Bronchial epithelial cell (primary cell): ENCODE measurements at regions not wholly inside any gene's neighbourhood (a gene's known extent, or its start where the extent isn't known, plus 50 kb on each side); places are given as distances from the start of the nearest gene placed in this dataset.

ENCODE experiments used
- DNase-seq: peaks from one replicate; pipeline ENCODE4 v3.0.0-alpha.2; 2010; ENCODE audit warnings: low read depth
- FAIRE-seq: peaks from 2 replicates; lab custom pipeline; 2011; peaks lifted over from hg19 to GRCh38; lab: Jason Lieb, UNC
- H3K27me3 ChIP-seq: 2 replicates; pipeline ENCODE4 v1.5.1; 2011; ENCODE audit warnings: low read length; ENCODE audit not compliant: control insufficient read depth, insufficient read depth
- H3K36me3 ChIP-seq: 2 replicates; pipeline ENCODE4 v1.5.1; 2011; ENCODE audit warnings: low read length; ENCODE audit not compliant: control insufficient read depth, insufficient read depth
- H3K4me3 ChIP-seq: 2 replicates; pipeline ENCODE4 v1.5.1; 2011; ENCODE audit warnings: mild to moderate bottlenecking, low read depth, low read length, control low read depth
- TF ChIP-seq, protein P1 (sequence below): IDR thresholded peaks from 2 replicates; pipeline ENCODE4 v1.5.1; 2011; ENCODE audit warnings: mild to moderate bottlenecking, moderate library complexity, low read length, control low read depth, inconsistent platforms; ENCODE audit not compliant: insufficient read depth, severe bottlenecking

GRCh38 chr2:9761577-9761976 lies 81.7 kb upstream of the TAF1B start:
- TF ChIP-seq, protein P1, sequence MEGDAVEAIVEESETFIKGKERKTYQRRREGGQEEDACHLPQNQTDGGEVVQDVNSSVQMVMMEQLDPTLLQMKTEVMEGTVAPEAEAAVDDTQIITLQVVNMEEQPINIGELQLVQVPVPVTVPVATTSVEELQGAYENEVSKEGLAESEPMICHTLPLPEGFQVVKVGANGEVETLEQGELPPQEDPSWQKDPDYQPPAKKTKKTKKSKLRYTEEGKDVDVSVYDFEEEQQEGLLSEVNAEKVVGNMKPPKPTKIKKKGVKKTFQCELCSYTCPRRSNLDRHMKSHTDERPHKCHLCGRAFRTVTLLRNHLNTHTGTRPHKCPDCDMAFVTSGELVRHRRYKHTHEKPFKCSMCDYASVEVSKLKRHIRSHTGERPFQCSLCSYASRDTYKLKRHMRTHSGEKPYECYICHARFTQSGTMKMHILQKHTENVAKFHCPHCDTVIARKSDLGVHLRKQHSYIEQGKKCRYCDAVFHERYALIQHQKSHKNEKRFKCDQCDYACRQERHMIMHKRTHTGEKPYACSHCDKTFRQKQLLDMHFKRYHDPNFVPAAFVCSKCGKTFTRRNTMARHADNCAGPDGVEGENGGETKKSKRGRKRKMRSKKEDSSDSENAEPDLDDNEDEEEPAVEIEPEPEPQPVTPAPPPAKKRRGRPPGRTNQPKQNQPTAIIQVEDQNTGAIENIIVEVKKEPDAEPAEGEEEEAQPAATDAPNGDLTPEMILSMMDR = no peak
- Histone ChIP-seq H3K4me3 (no peak overlapping the region), H3K27me3 (no peaks in the 10 kb centered on the region), H3K36me3 (no peaks in the 10 kb centered on the region)
- FAIRE-seq (no peak), DNase-seq (no peak)

DNA sequence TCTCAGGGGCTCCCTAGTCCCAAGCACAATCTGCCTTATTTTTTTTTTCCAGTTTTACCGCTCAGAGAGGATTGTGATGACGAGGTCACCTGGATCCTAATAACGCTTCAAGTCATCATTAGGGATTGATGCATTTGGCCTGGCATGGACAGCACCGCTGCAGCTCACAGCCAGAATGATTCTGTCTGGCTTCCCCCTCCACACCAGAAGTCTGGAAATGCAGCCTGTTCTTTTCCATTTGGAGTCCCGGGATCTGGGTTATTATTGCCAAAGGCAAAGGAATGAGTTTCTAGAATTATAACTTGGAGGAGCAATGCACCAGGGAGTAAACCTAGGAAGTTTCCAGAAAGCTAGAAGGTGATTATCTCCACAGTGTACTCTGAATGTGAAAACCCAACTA lies 81.1 kb upstream of the TAF1B start:
- FAIRE-seq = no peak
- TF ChIP-seq, protein P1 = no peak

GRCh38 chr2:9762941-9763340 lies 80.3 kb upstream of the TAF1B start:
- Histone ChIP-seq H3K4me3 (no peak overlapping the region), H3K27me3 (no peaks in the 10 kb centered on the region), H3K36me3 (no peaks in the 10 kb centered on the region)
- no peak for DNase-seq
- FAIRE-seq = peak; percentile 75
- TF ChIP-seq, protein P1 = no peak

More for the DNA sequence above, 81.1 kb upstream of the TAF1B start:
- H3K4me3 ChIP-seq = no peak overlapping the region
- no peak for DNase-seq
- H3K36me3 ChIP-seq = no peaks in the 10 kb centered on the region
- H3K27me3 ChIP-seq = no peaks in the 10 kb centered on the region

- Histone ChIP-seq H3K4me3 (no peak overlapping the region), H3K36me3 (no peaks in the 10 kb centered on the region), H3K27me3 (no peaks in the 10 kb centered on the region)
- peak; percentile 66 for DNase-seq
- TF ChIP-seq, protein P1 = no peak
- FAIRE-seq = peak; percentile 72
Observed at GRCh38 chr2:9763356-9764152, 79.7 kb upstream of the TAF1B start.

DNA sequence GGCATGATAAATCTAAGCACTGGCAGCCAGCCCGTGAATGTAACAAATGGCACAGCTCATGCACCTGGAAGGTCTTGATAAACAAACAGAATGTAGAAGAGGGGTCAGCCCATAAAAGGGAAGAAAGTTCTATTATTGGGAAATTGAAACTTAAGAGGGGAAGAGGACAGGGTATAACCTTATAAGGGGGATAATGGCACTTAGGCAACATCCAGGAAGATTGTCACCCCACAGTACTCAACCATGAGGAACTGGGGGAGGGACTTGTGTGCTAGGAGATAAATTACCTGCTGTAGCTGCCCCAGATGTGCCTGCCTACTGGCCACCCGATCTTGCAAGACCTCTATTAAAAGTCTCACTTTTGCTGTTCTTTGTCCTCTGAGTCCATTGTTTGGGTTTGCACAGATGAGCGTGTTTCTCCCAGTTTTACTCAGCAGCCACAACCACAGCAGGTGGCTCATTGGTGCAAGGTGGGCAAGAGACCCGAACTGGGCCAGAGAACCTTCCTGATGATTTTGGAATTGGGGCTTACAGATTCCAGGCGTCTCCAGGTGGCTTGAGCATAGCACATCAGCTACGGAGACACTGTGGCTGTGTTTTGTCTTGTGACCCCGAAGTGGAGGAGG lies 79.0 kb upstream of the TAF1B start:
- H3K27me3 ChIP-seq = no peaks in the 10 kb centered on the region

More for the DNA sequence above, 79.0 kb upstream of the TAF1B start:
- TF ChIP-seq, protein P1 = no peak
- no peak for FAIRE-seq
- Histone ChIP-seq H3K36me3 (no peaks in the 10 kb centered on the region), H3K4me3 (no peak overlapping the region)
- DNase-seq = no peak
